ENCODE measurements at regions not wholly inside any gene's neighbourhood (a gene's known extent, or its start where the extent isn't known, plus 50 kb on each side); places are given as distances from the start of the nearest gene placed in this dataset.

DNA sequence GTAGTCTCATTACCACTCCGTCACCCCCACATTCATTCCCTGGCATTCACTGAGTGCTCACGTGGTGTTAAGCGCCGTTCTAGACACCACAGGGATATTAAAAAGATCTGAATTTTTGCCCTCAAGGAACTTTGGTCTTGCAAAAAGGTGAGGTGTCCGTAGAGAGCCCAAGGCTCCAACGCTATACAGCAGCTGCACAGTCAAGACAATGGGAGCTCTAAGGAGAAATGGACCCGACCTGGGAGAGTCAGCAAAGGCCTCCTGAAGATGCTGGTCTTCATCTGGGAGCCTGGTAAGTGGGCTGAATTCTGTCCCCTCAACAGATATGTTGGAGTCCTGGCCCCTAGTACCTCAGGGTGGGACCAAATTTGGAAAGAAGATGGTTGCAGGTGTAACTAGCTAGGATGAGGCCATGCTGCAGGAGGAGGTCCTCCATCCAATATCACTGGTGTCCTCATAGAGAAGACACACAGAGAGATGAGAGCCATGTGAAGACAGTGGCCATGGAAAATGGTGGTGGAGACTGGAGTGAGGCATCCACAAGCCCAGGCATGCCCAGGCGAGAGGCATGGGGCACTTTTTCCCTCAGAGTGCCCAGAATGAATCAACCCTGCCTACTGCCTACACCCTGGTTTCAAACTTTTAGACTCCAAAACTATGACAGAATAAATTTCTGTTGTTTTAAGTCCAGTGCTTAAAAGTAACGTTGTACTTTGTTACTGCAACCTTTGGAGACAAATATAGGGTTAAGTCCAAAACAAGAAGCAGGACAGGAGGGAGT lies 247.3 kb downstream of the TTC32 start:
- no peak overlapping the region for H3K27ac Mint-ChIP-seq
- H3K9me3 Mint-ChIP-seq = no peaks in the 10 kb centered on the region
- H3K4me1 Mint-ChIP-seq (ENCODE audit: low read depth) = no peaks in the 10 kb centered on the region
- no peak for DNase-seq (ENCODE audit: low spot score)
- H3K27me3 Mint-ChIP-seq (ENCODE audit: low read depth) = no peaks in the 10 kb centered on the region
- intact Hi-C loops (cut with micrococcal nuclease) = no loop called here
- no peaks in the 10 kb centered on the region for H3K36me3 Mint-ChIP-seq (ENCODE audit: low read depth)
- H3K4me3 Mint-ChIP-seq (ENCODE audit: low read depth) = no peak overlapping the region

DNA sequence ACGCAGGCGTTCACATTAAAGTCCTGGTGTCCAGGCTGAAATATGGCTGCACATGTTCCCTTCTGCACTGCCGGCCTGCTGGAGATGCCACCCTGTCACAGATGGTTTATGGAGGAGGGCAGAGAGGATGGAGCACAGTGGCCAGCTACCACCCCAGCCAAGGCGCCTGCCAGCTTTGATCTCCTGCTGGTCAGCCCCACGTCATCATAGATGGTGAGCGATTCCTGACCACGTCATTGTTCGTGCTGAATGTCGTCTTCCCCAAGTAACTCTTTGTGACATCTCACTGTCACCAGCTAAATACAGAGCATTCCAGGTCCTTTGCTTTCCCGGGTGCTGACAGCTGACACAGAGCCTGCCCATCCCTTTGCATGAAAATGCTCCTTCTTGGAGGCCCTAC lies 248.3 kb downstream of the TTC32 start:
- no peak overlapping the region for H3K4me3 Mint-ChIP-seq (ENCODE audit: low read depth)
- H3K4me1 Mint-ChIP-seq (ENCODE audit: low read depth) = no peaks in the 10 kb centered on the region
- DNase-seq (ENCODE audit: low spot score) = no peak

DNA sequence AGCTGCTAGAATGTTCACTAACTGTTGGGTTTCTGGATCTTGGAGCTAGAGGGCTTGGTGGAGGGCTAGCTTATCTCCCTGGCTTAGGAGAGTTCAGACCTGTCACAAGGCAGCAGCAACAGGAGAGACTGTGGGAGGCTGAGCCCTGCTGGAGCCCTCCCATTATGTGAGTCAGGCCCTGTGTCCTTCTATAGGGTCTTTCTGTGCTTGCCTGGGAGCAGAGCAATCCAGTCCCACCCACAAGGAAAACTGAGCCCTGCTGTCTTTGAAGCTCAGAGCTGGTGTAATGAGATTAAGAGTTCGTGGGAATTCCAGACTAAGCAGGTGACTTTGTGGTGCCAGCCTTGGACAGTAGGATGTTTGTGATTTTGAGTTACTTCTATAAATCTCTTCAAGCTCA lies 249.0 kb downstream of the TTC32 start:
- Mint-ChIP-seq H3K27ac (no peak overlapping the region), H3K36me3 (ENCODE audit: low read depth) (no peaks in the 10 kb centered on the region), H3K4me1 (ENCODE audit: low read depth) (no peaks in the 10 kb centered on the region), H3K27me3 (ENCODE audit: low read depth) (no peaks in the 10 kb centered on the region), H3K4me3 (ENCODE audit: low read depth) (no peak overlapping the region), H3K9me3 (no peaks in the 10 kb centered on the region)
- no peak for DNase-seq (ENCODE audit: low spot score)
- intact Hi-C loops (cut with micrococcal nuclease) = no loop called here

More for the DNA sequence above, 248.3 kb downstream of the TTC32 start:
- Mint-ChIP-seq H3K27ac (no peak overlapping the region), H3K36me3 (ENCODE audit: low read depth) (no peaks in the 10 kb centered on the region), H3K27me3 (ENCODE audit: low read depth) (no peaks in the 10 kb centered on the region), H3K9me3 (no peaks in the 10 kb centered on the region)
- intact Hi-C loops (cut with micrococcal nuclease) = no loop called here

DNA sequence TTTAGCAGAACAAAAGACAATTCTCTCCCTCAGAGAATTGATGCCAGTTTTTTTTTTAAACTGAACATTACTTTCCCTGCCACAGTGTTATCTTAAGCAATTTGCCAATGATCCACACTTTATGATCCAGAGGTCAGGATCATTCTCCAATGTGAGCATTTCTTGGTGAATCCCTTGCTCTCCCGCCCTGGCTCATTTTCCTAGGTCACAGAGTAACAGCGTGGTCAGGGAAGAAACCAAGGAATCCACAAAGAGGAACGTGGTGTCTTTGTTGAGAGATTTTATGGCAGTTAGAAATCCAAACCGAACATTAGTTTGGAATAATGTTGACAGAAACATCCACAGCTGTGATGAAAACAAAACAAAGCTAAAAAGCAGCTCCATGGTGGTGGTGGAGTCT lies 250.3 kb downstream of the TTC32 start:
- H3K36me3 Mint-ChIP-seq (ENCODE audit: low read depth) = no peaks in the 10 kb centered on the region
- no peaks in the 10 kb centered on the region for H3K4me1 Mint-ChIP-seq (ENCODE audit: low read depth)
- intact Hi-C loops (cut with micrococcal nuclease) = no loop called here
- no peaks in the 10 kb centered on the region for H3K27me3 Mint-ChIP-seq (ENCODE audit: low read depth)
- DNase-seq (ENCODE audit: low spot score) = no peak
- H3K4me3 Mint-ChIP-seq (ENCODE audit: low read depth) = no peak overlapping the region
- no peak overlapping the region for H3K27ac Mint-ChIP-seq
- no peaks in the 10 kb centered on the region for H3K9me3 Mint-ChIP-seq

DNA sequence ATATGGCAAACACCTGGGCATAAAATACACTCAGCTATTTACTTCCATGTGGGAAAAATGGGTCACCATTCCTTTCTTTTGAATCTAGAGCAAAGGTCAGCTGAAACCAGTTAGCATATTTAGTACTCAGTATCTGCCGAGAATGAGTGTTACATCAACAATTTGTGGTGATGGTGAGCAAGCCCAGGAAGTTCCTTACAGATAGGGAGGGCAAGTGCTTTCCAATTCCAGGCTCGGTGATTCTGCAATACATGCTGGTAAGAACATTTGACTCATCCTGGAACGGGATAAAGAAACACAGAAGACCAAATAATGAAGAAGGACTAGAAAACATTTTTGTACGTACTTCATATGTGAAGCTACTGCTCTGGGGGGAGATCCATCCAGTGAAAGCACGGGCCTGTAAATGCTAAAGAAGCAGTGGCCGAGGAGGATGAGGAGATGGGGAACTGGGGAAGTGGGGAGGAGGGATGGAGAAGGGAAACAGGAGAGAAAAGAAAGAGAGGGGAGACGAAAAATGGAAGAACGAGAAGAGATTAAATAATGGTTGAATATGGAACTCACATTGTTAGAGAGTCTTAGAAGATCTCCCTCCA lies 251.9 kb downstream of the TTC32 start:
- no peaks in the 10 kb centered on the region for H3K4me1 Mint-ChIP-seq (ENCODE audit: low read depth)
- no peaks in the 10 kb centered on the region for H3K36me3 Mint-ChIP-seq (ENCODE audit: low read depth)
- no peak overlapping the region for H3K27ac Mint-ChIP-seq
- intact Hi-C loops (cut with micrococcal nuclease) = no loop called here
- no peak overlapping the region for H3K4me3 Mint-ChIP-seq (ENCODE audit: low read depth)
- H3K9me3 Mint-ChIP-seq = no peaks in the 10 kb centered on the region
- DNase-seq (ENCODE audit: low spot score) = no peak
- no peaks in the 10 kb centered on the region for H3K27me3 Mint-ChIP-seq (ENCODE audit: low read depth)

DNA sequence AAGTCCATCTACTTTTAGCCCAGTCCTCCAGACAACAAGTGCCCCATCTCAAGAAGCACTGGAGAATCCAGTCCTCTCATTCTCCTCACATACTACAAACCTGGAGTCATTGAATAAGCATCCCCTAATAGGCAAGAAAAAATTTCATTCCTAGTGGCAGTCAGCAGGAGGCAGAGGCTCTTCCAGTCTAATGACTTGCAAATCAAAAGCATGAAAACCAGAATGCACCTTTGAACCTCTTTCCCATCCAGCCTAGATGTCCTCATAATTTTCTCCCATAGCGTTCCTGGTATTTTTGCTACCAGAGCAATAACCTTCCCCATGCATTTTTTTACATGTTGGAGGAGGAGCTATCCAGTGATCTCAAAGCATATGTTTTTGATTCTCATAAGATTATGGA lies 252.6 kb downstream of the TTC32 start:
- H3K4me1 Mint-ChIP-seq (ENCODE audit: low read depth) = no peaks in the 10 kb centered on the region
- no peak overlapping the region for H3K4me3 Mint-ChIP-seq (ENCODE audit: low read depth)
- no peak overlapping the region for H3K27ac Mint-ChIP-seq
- no peak for DNase-seq (ENCODE audit: low spot score)
- no peaks in the 10 kb centered on the region for H3K9me3 Mint-ChIP-seq
- H3K36me3 Mint-ChIP-seq (ENCODE audit: low read depth) = no peaks in the 10 kb centered on the region
- H3K27me3 Mint-ChIP-seq (ENCODE audit: low read depth) = no peaks in the 10 kb centered on the region
- intact Hi-C loops (cut with micrococcal nuclease) = no loop called here

DNA sequence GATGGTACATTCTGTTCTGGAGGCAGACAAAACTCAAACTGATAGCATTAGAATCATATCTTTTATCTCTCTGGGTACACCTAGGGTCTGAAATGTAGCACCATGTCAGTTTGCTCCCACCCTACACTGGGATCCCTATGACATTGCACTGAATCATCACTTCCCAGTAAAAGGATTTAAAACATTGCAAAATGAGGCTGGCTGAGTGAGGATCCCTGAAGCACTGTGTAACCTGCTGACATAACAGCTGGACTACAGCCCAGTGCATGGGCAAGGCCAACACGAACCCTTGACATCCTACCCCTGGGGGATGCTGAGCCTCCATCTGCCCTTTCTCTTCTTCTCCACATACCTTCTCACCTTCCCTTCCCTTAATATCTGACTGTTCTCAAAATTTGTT lies 253.2 kb downstream of the TTC32 start:
- H3K9me3 Mint-ChIP-seq = no peaks in the 10 kb centered on the region
- DNase-seq (ENCODE audit: low spot score) = no peak
- H3K36me3 Mint-ChIP-seq (ENCODE audit: low read depth) = no peaks in the 10 kb centered on the region
- H3K27me3 Mint-ChIP-seq (ENCODE audit: low read depth) = no peaks in the 10 kb centered on the region
- intact Hi-C loops (cut with micrococcal nuclease) = no loop called here
- H3K4me1 Mint-ChIP-seq (ENCODE audit: low read depth) = no peaks in the 10 kb centered on the region
- no peak overlapping the region for H3K4me3 Mint-ChIP-seq (ENCODE audit: low read depth)
- H3K27ac Mint-ChIP-seq = no peak overlapping the region

DNA sequence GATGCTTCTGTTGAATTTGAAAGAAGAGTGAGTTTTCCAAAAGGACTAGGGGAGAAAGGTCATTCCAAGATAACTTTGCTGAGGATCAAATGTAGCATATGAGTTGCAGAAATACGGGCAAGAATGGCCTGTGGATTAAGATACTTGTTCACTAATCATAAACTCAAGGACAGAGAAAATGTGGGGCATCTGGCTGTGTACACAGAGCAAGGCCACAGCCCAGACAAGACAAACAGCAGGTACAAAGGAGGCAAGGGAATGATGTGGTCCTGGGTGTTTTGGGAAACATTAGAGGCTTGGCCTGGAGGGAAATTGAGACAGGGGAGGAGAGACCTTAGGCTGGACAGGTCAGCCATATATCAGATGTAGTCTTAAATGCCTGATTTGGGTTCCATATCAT lies 254.8 kb downstream of the TTC32 start:
- H3K36me3 Mint-ChIP-seq (ENCODE audit: low read depth) = no peaks in the 10 kb centered on the region
- intact Hi-C loops (cut with micrococcal nuclease) = no loop called here
- DNase-seq (ENCODE audit: low spot score) = no peak
- H3K27ac Mint-ChIP-seq = no peak overlapping the region
- H3K9me3 Mint-ChIP-seq = no peaks in the 10 kb centered on the region
- H3K27me3 Mint-ChIP-seq (ENCODE audit: low read depth) = no peaks in the 10 kb centered on the region
- no peak overlapping the region for H3K4me3 Mint-ChIP-seq (ENCODE audit: low read depth)
- H3K4me1 Mint-ChIP-seq (ENCODE audit: low read depth) = no peaks in the 10 kb centered on the region

DNA sequence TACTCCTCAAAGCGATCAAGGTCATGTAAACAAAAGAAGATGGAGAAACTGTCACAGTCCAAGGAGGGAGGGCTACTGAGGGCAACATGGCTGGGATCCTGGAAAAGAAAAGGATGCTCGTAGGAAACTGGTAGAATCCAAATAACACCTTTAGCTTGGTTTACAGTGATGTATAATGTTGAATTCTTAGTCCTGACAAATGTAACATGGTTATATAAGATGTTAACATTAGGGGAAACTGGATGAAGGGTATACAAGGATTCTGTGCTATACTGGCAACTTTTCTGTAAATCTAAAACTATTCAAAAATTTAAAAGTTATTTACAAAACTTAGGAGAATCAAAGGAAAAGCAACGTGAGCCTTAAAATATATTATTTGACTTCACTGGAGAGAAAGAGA lies 257.0 kb downstream of the TTC32 start:
- Mint-ChIP-seq H3K9me3 (no peaks in the 10 kb centered on the region), H3K27ac (no peak overlapping the region), H3K4me1 (ENCODE audit: low read depth) (no peaks in the 10 kb centered on the region), H3K27me3 (ENCODE audit: low read depth) (no peaks in the 10 kb centered on the region), H3K4me3 (ENCODE audit: low read depth) (no peak overlapping the region), H3K36me3 (ENCODE audit: low read depth) (no peaks in the 10 kb centered on the region)
- DNase-seq (ENCODE audit: low spot score) = no peak
- intact Hi-C loops (cut with micrococcal nuclease) = no loop called here

DNA sequence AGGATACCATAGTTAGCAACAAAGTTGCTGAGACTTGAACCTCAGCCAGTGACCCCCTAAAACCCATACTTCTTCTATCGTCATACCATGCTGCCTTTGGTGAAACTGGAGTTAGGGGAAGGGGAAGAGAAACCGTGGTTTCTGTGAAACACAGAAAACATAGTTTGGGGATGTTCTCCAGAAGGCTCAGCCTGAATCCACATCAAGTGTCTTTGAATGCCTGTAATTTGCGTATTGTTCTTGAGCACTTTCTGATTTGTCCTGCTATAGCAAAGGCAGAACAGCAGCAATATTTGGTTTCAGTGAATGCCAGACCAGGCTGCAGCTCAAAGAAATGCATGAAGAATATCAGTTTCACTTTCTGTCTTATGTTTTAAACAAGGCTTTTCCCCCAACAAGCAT lies 258.7 kb downstream of the TTC32 start:
- intact Hi-C loops (cut with micrococcal nuclease) = no loop called here
- Mint-ChIP-seq H3K27ac (no peak overlapping the region), H3K4me3 (ENCODE audit: low read depth) (no peak overlapping the region), H3K36me3 (ENCODE audit: low read depth) (no peaks in the 10 kb centered on the region), H3K27me3 (ENCODE audit: low read depth) (no peaks in the 10 kb centered on the region), H3K4me1 (ENCODE audit: low read depth) (no peaks in the 10 kb centered on the region), H3K9me3 (no peaks in the 10 kb centered on the region)
- no peak for DNase-seq (ENCODE audit: low spot score)

DNA sequence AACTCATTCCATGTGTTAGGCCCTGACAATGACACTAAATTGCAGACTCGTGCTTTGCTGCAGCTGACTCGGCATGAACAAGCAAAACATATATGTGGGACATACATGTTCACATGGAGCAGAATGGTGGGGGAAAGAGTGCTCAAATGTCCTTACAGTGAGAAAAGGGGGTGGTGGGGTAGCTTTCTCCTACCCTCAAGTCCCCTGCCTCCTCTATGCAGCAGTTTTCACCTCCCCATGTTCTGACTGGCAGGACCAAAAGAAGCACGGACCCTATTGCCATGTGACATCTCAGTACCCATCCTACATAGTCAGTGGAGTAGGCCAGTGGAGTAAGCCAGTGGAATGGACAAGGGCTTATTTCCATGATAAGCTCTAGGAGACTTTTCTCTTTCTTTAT lies 259.3 kb downstream of the TTC32 start:
- no peaks in the 10 kb centered on the region for H3K4me1 Mint-ChIP-seq (ENCODE audit: low read depth)
- H3K27me3 Mint-ChIP-seq (ENCODE audit: low read depth) = no peaks in the 10 kb centered on the region
- no peak for DNase-seq (ENCODE audit: low spot score)
- intact Hi-C loops (cut with micrococcal nuclease) = no loop called here
- no peaks in the 10 kb centered on the region for H3K9me3 Mint-ChIP-seq
- no peak overlapping the region for H3K27ac Mint-ChIP-seq
- H3K4me3 Mint-ChIP-seq (ENCODE audit: low read depth) = no peak overlapping the region
- no peaks in the 10 kb centered on the region for H3K36me3 Mint-ChIP-seq (ENCODE audit: low read depth)

DNA sequence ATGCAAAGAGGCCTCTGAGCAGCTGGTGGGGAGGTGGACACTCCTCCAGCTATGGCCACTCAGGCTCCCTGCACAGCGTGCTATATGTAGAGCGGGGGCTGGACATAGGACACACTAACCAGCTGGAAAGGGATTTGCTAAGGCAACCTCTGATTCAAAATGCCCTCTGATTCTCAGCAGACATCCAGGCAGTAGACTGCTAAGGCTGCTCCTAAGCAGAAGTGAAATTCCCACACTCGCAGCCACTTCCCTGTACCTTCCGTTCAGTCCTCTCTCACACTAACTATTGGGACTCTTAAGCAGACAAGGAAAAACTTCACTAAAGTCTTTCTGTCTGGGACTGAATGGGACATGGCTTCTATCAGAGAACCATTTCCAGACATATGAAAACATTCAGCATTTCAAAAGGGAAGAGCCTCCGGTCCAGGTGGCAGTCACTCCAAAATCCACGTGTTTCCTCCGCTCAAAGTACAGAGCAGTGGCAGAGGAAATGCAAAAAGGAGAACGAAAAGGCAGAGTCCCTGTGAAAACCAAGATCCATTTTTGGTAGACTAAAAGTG lies 265.8 kb downstream of the TTC32 start:
- H3K27ac Mint-ChIP-seq = no peak overlapping the region
- no peak for DNase-seq (ENCODE audit: low spot score)
- intact Hi-C loops (cut with micrococcal nuclease) = no loop called here
- H3K27me3 Mint-ChIP-seq (ENCODE audit: low read depth) = no peaks in the 10 kb centered on the region
- no peak overlapping the region for H3K4me3 Mint-ChIP-seq (ENCODE audit: low read depth)
- no peaks in the 10 kb centered on the region for H3K36me3 Mint-ChIP-seq (ENCODE audit: low read depth)
- no peaks in the 10 kb centered on the region for H3K9me3 Mint-ChIP-seq
- H3K4me1 Mint-ChIP-seq (ENCODE audit: low read depth) = no peaks in the 10 kb centered on the region

DNA sequence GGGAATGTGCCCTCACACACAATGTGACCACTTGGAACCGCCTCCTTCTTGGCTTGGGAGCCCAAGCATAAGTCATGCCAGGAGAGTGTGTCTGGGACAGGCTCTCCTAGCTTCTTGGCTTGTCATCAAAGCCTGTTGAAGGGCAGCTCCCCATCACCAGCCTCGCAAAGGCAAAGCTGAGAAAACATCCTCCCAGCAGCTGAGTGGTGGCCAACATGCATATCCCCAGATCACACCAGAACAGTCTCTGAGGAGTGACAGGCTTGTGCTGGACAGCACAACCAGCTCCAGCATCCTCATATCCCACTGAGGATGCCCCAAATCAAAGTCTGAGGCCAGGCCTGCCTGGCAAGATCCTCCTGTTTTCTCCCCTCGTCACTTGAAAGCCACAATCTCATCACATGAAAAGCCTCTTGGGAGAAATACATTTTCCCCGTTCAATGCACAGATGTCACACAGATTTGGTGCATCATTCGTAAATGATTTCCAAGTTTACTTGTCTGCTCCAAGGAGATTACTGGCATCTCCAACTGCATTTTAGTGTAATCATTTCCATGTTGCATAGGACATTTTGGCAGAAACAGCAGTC lies 269.3 kb downstream of the TTC32 start:
- Mint-ChIP-seq H3K9me3 (no peaks in the 10 kb centered on the region), H3K36me3 (ENCODE audit: low read depth) (no peaks in the 10 kb centered on the region), H3K27ac (no peak overlapping the region), H3K4me1 (ENCODE audit: low read depth) (no peaks in the 10 kb centered on the region), H3K4me3 (ENCODE audit: low read depth) (no peak overlapping the region), H3K27me3 (ENCODE audit: low read depth) (no peaks in the 10 kb centered on the region)
- intact Hi-C loops (cut with micrococcal nuclease) = no loop called here
- no peak for DNase-seq (ENCODE audit: low spot score)

Measured in activated T-helper 2 cell treated with anti-CD3 and anti-CD28 coated beads, Interferon-gamma antibody, Interleukin-2, Interleukin-4, amounts not matched to agents 10 μg/mL and 5 μg/mL and 100 μg/mL, durations not matched to agents 14 hours and 24 hours and 36 hours (primary cell).